Sigmoid colon (tissue), 4 donors: ENCODE measurements at regions not wholly inside any gene's neighbourhood (a gene's known extent, or its start where the extent isn't known, plus 50 kb on each side); places are given as distances from the start of the nearest gene placed in this dataset.

ENCODE experiments used
- EP300 ChIP-seq, 4 donors: sonication (generic); formaldehyde crosslinking; IDR thresholded peaks; one replicate each; pipeline ENCODE4 v1.6.1; 2017; ENCODE audit warnings: antibody characterized with exemption in 4 of 4
- POLR2A ChIP-seq, 2 donors: fragments of 450-650 bp; IDR thresholded peaks; one replicate each; pipeline ENCODE4 v1.6.1; 2016; ENCODE audit warnings: antibody characterized with exemption in 2 of 2, mild to moderate bottlenecking in 2 of 2, moderate library complexity in 2 of 2
- POLR2AphosphoS5 ChIP-seq, 4 donors: sonication (generic); formaldehyde crosslinking; IDR thresholded peaks; one replicate each; pipeline ENCODE4 v1.6.1; 2017; ENCODE audit warnings: antibody characterized with exemption in 4 of 4
- TF ChIP-seq, protein P1 (sequence below), 4 experiments: fragments of 450-650 bp in 3 of 4; fragments of 200-600 bp in 1 of 4; IDR thresholded peaks; one replicate each; pipeline ENCODE4 v1.5.1; 2016 to 2019; ENCODE audit warnings: antibody characterized with exemption in 4 of 4, mild to moderate bottlenecking in 3 of 4, moderate library complexity in 2 of 4

DNA sequence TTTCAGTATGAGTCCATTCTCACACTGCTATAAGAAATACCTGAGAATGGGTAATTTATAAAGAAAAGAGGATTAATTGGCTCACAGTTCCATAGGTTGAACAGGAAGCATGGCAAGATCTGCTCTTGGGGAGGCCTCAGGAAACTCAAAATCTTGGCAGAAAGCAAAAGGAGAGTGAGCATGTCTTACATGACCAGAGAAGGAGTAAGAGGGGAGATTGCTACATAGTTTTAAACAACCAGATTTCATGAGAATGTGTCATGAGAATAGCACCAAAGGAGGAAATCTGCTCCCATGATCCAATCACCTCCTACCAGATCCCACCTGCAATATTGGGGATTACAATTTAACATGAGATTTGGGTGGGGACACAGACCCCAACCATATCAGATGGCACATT lies 672.4 kb downstream of the HTR1B start:
- no peak for TF ChIP-seq POLR2A (IDR thresholded peaks at IDR 0.05)
- no peak for TF ChIP-seq EP300 (IDR thresholded peaks at IDR 0.05)
- TF ChIP-seq POLR2AphosphoS5 (IDR thresholded peaks at IDR 0.05) = no peak
- TF ChIP-seq, protein P1, sequence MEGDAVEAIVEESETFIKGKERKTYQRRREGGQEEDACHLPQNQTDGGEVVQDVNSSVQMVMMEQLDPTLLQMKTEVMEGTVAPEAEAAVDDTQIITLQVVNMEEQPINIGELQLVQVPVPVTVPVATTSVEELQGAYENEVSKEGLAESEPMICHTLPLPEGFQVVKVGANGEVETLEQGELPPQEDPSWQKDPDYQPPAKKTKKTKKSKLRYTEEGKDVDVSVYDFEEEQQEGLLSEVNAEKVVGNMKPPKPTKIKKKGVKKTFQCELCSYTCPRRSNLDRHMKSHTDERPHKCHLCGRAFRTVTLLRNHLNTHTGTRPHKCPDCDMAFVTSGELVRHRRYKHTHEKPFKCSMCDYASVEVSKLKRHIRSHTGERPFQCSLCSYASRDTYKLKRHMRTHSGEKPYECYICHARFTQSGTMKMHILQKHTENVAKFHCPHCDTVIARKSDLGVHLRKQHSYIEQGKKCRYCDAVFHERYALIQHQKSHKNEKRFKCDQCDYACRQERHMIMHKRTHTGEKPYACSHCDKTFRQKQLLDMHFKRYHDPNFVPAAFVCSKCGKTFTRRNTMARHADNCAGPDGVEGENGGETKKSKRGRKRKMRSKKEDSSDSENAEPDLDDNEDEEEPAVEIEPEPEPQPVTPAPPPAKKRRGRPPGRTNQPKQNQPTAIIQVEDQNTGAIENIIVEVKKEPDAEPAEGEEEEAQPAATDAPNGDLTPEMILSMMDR (IDR thresholded peaks at IDR 0.05) = no peak
